HG02623 (cell line): ENCODE measurements at regions not wholly inside any gene's neighbourhood (a gene's known extent, or its start where the extent isn't known, plus 50 kb on each side); places are given as distances from the start of the nearest gene placed in this dataset.

Source experiments
- ATAC-seq: cut with Tn5 transposase; IDR thresholded peaks from one replicate; pipeline ENCODE4 v1.9.1; 2021; ENCODE audit warnings: moderate library complexity; ENCODE audit not compliant: unreplicated experiment

GRCh38 chr2:226655871-226656270, 143.7 kb downstream of the IRS1 start:
- ATAC-seq: no peak

GRCh38 chr2:226652983-226653765, 146.4 kb downstream of the IRS1 start:
- no peak for ATAC-seq

GRCh38 chr2:226652369-226652768, 147.3 kb downstream of the IRS1 start:
- peak; percentile 30 for ATAC-seq

- peak; percentile 91 for ATAC-seq
Observed at GRCh38 chr2:226649871-226650660, 149.6 kb downstream of the IRS1 start.

GRCh38 chr2:226649201-226649600, 150.4 kb downstream of the IRS1 start:
- ATAC-seq: no peak

GRCh38 chr2:226647621-226648518, 151.8 kb downstream of the IRS1 start:
- ATAC-seq: no peak

GRCh38 chr2:226644399-226644865, 155.2 kb downstream of the IRS1 start:
- ATAC-seq: no peak

GRCh38 chr2:226643946-226644282, 155.7 kb downstream of the IRS1 start:
- no peak for ATAC-seq

GRCh38 chr2:226643030-226643945, 156.3 kb downstream of the IRS1 start:
- ATAC-seq: no peak

GRCh38 chr2:226641008-226641407, 158.6 kb downstream of the IRS1 start:
- ATAC-seq: no peak

GRCh38 chr2:226640501-226640900, 159.1 kb downstream of the IRS1 start:
- ATAC-seq: no peak

- ATAC-seq: no peak
Observed at GRCh38 chr2:226639550-226639949, 160.1 kb downstream of the IRS1 start.

GRCh38 chr2:226638576-226638975, 161.0 kb downstream of the IRS1 start:
- ATAC-seq: no peak

- no peak for ATAC-seq
Observed at GRCh38 chr2:226637383-226637782, 162.2 kb downstream of the IRS1 start.

GRCh38 chr2:226636586-226636985, 163.0 kb downstream of the IRS1 start:
- no peak for ATAC-seq

GRCh38 chr2:226634943-226635604, 164.5 kb downstream of the IRS1 start:
- ATAC-seq: no peak

GRCh38 chr2:226631671-226632070, 167.9 kb downstream of the IRS1 start:
- ATAC-seq: no peak

GRCh38 chr2:226631187-226631586, 168.4 kb downstream of the IRS1 start:
- ATAC-seq: no peak

- no peak for ATAC-seq
Observed at GRCh38 chr2:226625946-226626345, 173.7 kb downstream of the IRS1 start.
